GM19468 (cell line): ENCODE measurements at regions not wholly inside any gene's neighbourhood (a gene's known extent, or its start where the extent isn't known, plus 50 kb on each side); places are given as distances from the start of the nearest gene placed in this dataset.
A peak's percentile ranks its signal among the peaks of the same experiment; 100 is the strongest.

Experiments
- ATAC-seq: cut with Tn5 transposase; IDR thresholded peaks from one replicate; pipeline ENCODE4 v1.9.1; 2021; ENCODE audit warnings: mild to moderate bottlenecking, moderate library complexity, moderate number of reproducible peaks; ENCODE audit not compliant: unreplicated experiment; ENCODE audit errors: extremely low read depth

GRCh38 chr4:33045334-33045733, 2325.2 kb downstream of the PCDH7 start:
- ATAC-seq: no peak

- ATAC-seq: no peak
Measured at GRCh38 chr4:33052241-33052640, 2332.1 kb downstream of the PCDH7 start.

GRCh38 chr4:33054161-33054560, 2334.0 kb downstream of the PCDH7 start:
- ATAC-seq: no peak

- ATAC-seq: no peak
Measured at GRCh38 chr4:33054656-33055196, 2334.6 kb downstream of the PCDH7 start.

- ATAC-seq: no peak
Measured at GRCh38 chr4:33057736-33058135, 2337.6 kb downstream of the PCDH7 start.

GRCh38 chr4:33058998-33059397, 2338.8 kb downstream of the PCDH7 start:
- no peak for ATAC-seq

- peak; percentile 78 for ATAC-seq
Measured at GRCh38 chr4:33060674-33061542, 2340.7 kb downstream of the PCDH7 start.

GRCh38 chr4:33061727-33062126, 2341.6 kb downstream of the PCDH7 start:
- ATAC-seq: no peak

- no peak for ATAC-seq
Measured at GRCh38 chr4:33062155-33062806, 2342.1 kb downstream of the PCDH7 start.

GRCh38 chr4:33063241-33063640, 2343.1 kb downstream of the PCDH7 start:
- ATAC-seq: no peak

- no peak for ATAC-seq
Measured at GRCh38 chr4:33064238-33064637, 2344.1 kb downstream of the PCDH7 start.

- ATAC-seq: no peak
Measured at GRCh38 chr4:33065749-33066148, 2345.6 kb downstream of the PCDH7 start.

- no peak for ATAC-seq
Measured at GRCh38 chr4:33067221-33067620, 2347.1 kb downstream of the PCDH7 start.

GRCh38 chr4:33068539-33068938, 2348.4 kb downstream of the PCDH7 start:
- ATAC-seq: no peak

GRCh38 chr4:33071535-33071934, 2351.4 kb downstream of the PCDH7 start:
- ATAC-seq: no peak

GRCh38 chr4:33072298-33073089, 2352.3 kb downstream of the PCDH7 start:
- ATAC-seq: no peak

- ATAC-seq: no peak
Measured at GRCh38 chr4:33073811-33074210, 2353.6 kb downstream of the PCDH7 start.

- no peak for ATAC-seq
Measured at GRCh38 chr4:33078145-33078544, 2358.0 kb downstream of the PCDH7 start.

GRCh38 chr4:33080275-33080674, 2360.1 kb downstream of the PCDH7 start:
- ATAC-seq: no peak

- no peak for ATAC-seq
Measured at GRCh38 chr4:33085709-33086108, 2365.5 kb downstream of the PCDH7 start.
